Fibroblast of skin of left biceps (primary cell): ENCODE measurements at regions not wholly inside any gene's neighbourhood (a gene's known extent, or its start where the extent isn't known, plus 50 kb on each side); places are given as distances from the start of the nearest gene placed in this dataset.
"Not testable (repeated sequence)": the region's sequence is repeated elsewhere in the genome, so short reads cannot be mapped to it uniquely, and the experiment has no call there.

ENCODE experiments used
- DNase-seq, 2 experiments: peaks; one replicate each; pipeline ENCODE4 v3.0.0-alpha.2; 2013; ENCODE audit warnings: low read depth in 2 of 2

DNA sequence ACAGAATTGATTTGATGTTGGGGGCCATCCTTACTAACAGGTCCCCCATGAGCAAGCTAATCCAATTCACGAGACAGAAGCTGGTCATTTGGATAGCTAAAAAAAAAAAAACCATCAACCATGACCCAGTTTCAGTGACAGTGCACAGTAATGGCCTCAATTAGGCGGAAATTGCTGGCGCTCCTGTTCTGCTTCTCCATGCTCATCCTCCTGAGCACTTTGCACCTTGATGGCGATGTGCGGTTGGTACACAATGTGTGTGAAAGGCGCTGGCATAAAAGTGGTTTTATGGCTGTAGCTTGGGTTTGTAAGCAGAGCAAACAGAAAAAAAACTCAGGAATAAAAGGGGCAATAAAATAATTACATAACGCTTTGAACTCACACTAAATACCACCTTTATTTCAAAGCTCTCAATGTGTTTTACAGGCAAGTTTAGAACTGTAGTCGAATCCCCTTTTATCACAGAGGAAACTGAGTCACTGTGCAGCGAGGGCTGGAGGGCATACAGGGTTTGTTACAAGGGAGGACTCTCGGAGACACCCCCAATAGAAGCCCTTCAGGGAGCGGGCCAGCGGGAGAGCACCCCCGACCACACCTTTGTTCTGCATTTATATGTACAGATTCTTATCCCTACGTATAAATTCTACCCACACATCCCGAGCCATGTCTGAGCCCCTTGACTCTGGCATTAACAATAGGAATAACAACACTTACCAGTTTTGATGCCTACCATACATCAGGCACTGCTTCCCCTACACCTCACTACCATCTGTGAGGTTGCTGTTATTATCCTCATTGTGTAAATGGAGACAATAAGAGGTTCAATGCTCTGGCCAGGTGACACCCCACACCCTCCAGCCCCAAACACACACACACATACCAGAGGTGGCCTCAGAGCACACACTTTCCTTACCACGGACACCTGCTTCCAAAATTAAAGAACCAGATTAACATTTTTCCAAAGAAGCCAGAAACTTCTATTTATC, 213.5 kb upstream of the IRF2BP2 start:
- no peak for DNase-seq

DNA sequence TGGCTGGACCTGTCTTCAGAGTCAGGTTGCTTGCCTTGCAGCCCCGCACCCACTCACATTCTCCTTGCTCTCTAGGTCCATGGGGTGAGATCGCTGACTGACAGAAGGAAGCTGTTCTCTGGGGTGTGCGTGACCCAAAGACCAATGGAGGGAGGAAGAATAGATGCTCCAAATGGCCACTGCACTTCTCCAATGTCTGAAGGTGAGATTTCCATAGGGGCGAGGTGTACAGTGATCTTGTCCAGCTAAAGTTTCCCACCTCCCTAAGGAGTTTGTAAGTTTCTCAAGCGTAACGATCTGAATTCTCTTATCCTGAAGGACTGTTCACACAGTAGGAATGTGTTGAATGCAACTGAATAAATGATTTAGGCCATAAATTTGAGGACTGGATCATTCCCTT, 211.9 kb upstream of the IRF2BP2 start:
- no peak for DNase-seq

DNA sequence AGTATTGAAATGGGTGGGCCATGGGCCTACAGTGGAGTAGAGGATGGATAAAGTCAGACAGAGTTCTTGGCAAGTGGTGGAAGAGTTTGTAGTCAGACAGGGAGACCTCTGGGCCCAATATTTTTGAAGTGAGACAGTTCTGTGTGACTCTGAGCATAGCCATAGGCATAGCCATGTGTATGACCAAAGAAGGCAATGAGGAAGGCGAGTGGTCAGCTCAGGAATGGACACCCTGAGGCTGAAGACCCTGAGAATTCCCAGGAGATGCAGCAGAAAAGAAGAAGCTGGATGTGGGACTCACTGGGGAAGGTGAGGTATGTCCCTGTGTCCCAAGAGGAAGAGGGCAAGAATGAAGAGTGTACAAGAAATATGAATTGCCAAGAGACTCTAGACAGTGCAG, 210.6 kb upstream of the IRF2BP2 start:
- no peak for DNase-seq

DNA sequence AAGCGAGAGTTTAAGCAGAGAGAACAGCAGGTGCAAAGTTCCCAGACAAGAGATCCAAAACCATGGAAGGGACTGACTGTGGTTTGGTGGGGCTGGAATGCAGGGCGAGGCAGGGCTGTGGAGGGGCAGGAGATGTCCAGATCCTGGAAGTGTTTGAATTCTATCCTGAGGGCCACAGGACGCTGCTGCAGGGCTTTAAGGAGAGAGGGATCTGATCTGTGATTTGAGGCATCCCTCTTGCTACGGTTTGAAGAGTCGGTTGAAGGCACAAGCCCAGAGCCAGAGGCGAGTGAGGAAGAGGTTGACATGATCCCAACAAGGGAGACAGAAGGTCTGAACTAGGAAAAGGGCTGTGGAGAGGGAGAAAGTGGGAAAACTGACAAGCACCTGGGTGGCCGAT, 209.9 kb upstream of the IRF2BP2 start:
- not testable (repeated sequence) for DNase-seq

DNA sequence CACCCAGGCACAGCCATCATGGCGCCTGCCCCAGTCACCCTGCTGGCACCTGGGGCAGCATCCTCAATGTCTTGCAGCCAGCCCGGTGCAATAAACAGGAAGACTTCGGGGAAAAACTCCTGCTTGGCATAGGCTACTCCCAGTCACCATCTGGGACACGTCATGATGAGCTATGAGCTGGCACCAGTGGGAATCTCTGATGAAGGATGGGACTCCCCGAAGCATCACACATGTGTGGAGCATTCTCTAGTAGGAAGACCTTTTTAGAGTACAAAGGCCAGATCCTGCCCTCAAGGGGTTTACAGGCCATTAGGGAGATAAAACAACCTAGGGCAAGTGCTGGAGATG, 208.0 kb upstream of the IRF2BP2 start:
- not testable (repeated sequence) for DNase-seq

DNA sequence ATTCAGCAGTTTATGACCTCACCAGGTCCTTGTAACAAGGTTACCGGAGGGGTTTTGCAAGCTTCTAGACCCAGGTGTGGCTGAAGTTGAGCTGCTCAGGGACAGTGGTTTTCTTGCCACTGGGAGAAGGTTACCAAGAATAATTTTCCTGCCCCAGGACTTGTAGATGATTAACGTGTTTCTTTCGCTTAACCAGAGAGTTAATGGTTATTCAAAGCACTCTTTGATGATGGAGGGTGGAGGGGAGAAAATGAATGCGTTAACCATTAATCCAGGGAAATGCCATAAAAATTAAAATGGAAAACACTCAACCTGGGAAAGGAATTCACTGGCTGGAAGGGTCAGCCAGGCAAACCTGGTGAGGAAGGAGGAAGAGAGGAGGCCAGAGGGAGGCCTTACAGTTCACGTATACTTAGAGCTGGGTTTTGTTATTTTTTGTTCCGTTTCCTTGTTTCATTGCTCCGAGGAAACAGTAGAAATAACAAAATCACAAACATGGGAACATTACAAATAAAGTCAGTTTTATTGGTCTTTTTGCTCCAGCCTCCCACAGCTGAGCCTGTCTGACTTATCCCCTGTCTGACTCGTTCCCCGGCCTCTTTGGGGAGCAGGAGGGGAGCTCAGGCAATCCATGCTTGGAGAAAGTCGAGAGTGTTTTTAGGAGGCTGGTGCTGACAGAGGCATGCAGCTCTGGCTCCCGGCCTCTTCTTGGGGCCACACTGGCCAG, 207.5 kb upstream of the IRF2BP2 start:
- DNase-seq = not testable (repeated sequence)

DNA sequence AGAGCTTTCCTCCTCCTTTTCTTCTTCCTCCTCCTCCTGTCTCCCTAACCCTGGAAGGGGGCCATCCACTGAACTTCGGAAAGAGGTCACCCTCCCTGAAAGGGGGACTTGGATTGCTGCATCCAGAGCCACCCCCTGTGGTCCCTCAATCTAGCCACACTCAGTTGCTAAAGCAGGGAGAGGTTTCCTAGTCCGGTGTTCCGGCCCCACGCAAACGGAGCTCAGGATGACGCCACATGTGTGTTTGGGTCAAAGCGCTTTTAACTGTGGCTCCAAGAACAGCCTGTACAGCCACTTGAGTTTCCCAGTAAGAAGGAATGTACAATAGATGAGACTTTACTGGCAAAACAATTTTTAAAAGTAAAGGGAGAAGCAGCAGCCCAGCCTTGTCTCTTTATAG, 206.9 kb upstream of the IRF2BP2 start:
- DNase-seq = not testable (repeated sequence)

DNA sequence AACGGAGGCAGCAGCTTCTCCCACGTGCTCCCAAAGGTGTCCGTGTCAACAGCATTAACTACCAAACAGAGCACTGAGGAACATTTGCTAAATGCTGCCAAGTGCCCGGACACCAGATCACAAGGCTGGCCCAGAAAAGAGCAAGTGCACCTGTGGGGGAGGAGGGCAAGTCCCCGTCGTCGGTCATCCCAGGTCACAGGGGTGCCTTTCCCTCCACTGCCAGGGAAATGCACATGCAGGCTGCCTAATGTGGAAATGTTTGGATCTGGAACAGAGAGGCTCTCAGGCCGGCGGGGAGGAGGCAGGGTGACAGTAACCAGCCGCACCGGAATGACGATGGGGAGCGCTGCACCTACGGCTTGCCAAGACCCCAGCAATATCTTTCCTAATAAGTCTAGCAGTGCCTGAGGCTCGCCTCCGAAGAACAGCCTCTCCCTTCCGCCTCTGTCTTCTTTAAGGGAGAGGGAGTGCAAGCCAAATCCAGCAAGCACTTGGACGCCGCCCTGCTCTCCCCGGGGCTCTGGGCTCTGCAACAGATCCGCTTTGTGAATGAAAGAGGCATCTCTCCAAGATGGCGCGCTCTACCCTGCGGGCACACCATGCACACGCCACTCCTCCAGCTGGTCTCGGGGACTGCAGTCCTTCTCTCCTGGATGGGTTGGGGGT, 206.3 kb upstream of the IRF2BP2 start:
- DNase-seq = not testable (repeated sequence)

DNA sequence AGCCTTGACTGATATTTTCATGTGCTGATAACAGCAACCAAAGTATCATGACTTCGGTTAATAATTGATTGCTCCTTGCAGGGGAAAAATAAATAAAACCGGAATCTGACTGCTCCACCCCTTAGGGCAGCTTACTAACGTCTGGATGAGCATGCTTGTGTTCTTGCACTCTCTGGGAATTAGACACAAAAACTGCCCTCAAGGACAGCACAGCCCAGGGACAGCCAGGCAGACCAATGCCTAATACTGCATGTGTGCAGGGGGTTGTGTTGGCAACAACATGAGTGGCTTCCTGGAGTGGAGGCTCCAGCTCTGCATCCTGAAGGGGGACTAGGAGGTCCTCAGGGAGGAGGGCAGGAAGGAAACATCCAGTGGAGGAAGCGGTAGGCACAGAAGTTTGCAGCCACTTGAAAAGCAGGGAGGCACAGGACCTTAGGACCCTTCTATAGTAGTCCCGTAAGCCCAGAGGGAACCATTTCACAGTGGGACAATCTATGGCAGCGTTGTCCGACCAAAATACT, 205.4 kb upstream of the IRF2BP2 start:
- not testable (repeated sequence) for DNase-seq

DNA sequence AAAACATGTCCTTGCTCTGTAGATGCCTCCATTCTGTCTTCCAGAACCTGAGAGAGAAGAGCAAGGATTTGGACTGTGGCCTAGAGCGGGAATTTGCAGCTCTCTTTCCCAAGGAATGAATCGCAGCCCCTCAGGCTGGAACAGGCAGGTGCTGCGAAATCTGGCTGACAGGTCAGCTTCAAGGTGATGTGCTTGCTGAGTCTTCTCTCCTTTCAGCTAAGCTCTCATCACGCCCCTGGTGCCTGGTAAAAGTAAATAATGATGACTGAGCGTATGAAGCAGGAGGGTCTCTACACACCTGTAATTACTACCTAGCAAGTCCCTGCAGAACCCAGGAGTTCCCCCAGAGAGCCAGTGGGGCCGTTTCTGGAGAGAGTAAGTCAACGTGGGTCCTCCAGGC, 204.3 kb upstream of the IRF2BP2 start:
- DNase-seq = not testable (repeated sequence)

DNA sequence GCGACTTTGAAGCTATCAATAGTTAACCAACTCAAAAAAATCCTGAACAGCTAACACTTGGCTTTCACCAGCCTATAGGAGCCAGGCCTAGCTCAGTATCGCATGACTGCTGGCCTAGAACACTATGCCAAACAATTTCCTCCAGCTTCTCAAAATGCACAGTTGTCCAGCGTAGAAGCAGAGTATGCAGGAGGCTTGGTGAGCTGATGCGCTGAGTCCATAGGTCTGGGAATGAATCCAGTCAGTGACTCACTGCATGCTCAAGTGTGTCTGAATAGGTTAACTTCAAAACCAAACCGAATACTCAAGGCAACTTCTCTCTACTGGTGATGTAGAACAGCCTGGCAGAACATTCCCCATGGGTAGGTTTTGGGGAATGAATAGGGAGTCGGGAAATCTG, 201.8 kb upstream of the IRF2BP2 start:
- DNase-seq = peak; percentile 73 to 74

DNA sequence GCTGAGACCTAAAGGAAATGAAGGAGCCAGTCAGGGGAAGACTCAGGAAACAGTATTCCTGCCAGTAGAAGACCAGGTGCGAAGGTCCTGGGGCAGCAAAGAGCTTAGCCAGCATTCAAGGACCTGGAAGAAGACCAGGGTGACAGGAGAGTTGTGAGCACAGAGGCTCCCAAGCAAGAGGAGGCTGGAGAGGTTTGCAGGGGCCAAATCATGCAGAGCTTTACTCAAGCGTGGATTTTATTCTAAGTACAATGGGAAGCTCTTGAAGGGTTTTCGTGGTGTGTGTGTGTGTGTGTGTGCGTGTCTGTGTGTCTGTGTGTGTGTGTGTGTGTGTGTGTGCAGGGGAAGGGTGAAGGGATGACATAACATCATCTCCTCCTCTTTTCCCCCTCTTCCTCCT, 200.7 kb upstream of the IRF2BP2 start:
- not testable (repeated sequence) for DNase-seq

DNA sequence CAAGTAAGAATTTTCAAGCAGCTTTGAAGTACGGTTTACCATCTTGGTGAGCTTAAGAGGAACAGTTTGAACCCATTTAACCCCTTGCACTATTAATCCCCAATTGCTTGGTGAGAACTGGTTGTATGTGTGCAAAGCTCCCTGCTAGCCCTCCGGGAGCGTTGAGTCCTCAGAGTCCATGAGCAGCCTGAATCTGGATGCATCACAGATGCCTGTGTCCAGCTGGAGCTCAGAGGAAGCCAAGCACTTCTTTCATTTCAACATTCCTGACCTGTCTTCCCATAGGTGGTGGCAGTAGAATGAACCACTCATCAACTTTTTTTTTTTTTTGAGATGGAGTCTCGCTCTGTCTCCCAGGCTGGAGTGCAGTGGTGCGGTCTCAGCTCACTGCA, 199.9 kb upstream of the IRF2BP2 start:
- DNase-seq = not testable (repeated sequence)

DNA sequence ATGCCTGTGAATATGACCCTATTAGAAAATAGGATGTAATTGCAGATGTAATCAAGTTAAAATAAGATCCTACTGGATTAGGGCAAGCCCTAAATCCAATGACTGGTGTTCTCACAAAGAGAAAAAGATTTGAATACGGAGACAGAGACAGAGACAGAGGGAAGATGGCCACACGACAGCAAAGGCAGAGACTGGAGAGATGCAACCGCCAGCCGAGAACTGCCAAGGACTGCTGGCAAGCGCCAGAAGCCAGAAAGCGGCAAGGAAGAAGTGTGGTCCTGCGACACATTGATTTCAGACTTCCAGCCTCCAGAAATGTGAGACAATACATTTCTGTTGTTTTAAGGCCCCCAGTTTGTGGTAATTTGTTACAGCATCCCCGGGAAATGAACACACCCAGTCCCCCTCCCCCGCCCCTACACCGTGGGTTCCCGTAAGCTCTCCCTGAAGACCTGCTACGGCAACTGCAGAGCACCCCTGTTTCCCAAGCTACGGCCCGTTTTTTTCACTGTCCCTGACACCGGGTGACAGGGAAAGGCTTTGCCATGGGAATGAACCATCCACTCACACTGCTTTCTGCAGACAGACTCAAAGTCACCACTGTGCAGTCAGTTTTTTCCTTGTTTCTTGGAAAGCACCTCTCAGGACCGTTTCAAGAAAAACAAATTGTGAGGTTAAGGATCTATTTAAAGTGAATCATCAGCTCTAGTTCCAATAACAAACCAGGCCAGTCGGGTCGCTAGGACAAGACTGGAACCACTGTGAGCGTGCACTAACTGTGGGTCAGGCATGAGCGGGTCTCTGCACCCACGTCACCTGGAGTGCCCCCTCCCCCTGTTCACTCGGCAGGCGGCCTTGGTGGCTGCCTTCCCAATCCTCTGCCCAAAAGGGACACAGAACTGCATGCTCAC, 199.2 kb upstream of the IRF2BP2 start:
- not testable (repeated sequence) for DNase-seq

DNA sequence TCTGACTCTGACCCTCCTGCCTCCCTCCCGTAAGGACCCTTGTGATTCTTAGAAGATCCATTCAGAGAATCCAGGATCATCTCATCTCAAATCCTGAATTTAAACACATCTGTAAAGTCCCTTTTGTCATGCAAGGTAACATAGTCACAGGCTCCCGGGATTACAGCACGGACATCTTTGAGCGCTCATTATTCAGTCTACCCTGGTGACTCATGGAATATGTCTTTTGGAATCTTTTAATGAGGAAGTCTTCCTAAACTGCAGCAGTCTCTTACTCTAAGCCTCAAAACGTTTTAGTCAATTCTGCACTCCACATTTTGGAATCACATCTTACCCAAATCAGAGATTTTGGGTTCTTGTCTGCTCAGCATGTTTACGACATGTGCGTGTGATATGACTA, 198.5 kb upstream of the IRF2BP2 start:
- not testable (repeated sequence) for DNase-seq

DNA sequence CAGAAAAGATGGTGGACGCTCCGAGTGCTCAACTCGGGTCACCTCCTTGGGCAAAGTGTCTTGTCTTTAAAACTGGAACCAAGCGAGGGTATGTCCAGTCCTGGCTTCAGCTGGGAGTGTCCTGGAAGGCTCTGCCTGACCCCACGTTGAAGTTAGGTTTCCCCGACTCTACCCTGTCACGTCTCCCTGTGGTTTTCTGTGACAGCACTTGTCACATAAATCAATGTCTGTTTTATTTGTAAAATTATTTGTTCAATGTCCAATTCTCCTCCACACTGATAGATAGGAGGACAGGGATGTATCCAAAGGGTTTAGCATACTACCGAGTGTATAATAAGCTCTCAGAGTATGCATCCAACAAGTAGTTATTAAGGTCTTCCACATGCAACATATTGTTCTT, 197.7 kb upstream of the IRF2BP2 start:
- not testable (repeated sequence) for DNase-seq

DNA sequence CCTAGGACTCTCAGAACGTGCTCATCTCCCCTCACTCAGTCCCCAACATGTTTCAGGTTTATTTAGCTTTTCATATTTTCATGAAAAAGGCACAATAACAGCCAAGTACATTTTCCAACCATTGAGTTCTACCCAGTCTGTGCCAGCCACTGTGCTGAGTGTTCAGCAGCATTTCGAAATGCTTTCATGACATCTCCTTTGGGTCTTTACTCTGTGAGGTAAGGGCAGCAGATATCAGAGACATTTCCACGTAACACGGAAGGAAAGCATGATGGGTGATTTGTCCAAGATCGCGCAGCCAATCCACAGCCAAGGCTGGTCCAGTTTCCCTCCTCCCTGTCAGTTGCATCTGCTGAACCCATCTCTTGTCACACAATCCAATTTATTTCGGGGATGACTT, 192.6 kb upstream of the IRF2BP2 start:
- not testable (repeated sequence) for DNase-seq

DNA sequence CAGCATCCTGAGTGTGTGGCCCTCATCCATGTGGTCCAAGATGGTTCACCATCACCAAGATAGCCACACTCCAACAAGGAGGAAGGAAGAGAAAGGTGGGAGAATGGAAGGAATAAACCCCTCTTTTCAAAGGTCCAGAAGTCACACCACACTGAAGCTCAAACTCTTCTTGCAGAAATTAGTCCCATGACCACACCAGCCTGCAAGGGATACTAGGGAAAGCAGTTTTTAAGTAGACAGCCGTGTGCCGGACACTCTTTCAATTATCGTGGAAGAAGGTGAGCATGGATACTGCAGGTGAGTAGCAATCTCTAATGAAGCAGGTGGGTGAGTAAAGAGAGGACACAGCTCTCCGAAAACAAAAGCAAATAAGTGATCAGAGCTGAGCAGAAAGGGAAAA, 191.7 kb upstream of the IRF2BP2 start:
- DNase-seq = not testable (repeated sequence)

DNA sequence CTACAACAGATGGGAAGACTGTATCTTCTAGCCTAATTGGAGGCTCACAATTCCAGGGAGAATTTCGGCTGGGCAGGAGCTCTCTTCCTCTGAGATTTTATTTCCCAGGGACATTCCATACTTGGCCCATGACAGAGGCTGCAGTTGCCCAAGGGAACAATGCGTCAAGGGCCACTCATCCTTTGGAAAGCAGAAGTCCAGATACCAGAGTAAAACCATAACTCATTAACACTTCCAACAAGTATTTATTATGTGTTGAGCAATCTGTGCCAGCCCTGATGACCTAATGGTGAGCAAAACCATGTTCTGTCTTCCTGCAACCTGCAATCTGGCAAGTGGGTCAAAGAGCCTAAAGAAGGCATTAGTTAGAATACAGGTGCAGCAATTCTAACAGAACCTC, 191.2 kb upstream of the IRF2BP2 start:
- not testable (repeated sequence) for DNase-seq

DNA sequence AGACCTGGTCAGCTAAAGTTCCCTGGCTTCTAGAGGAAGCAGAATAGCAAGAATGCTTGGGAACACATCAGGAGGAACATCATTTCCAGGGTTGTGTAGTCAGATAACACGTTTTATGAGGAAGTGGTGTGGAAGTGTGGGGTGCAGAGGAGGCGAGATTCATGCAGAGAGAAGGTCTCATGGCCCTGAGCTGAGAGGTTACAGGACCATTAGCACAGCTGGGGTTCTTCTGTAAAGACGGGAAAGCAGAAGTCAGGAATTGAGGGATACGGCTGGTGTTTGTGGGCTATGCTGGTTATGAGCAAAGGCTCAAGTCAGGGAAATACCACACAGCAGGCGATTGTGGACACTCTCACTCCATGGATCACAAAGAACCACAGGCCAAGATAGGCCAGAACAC, 190.6 kb upstream of the IRF2BP2 start:
- DNase-seq = not testable (repeated sequence)
